Osteocyte (in vitro differentiated cells): ENCODE measurements at regions not wholly inside any gene's neighbourhood (a gene's known extent, or its start where the extent isn't known, plus 50 kb on each side); places are given as distances from the start of the nearest gene placed in this dataset.

ENCODE experiments used
- DNase-seq: peaks from one replicate; pipeline ENCODE4 v3.0.0; 2021; ENCODE audit warnings: mixed read lengths; ENCODE audit not compliant: unreplicated experiment; ENCODE audit errors: extremely low spot score
- H3K27ac Mint-ChIP-seq: one replicate; pipeline ENCODE4 v1.8.0; 2021; ENCODE audit warnings: mild to moderate bottlenecking, mixed read lengths; ENCODE audit not compliant: unreplicated experiment
- H3K27me3 Mint-ChIP-seq: one replicate; pipeline ENCODE4 v1.8.0; 2021; ENCODE audit warnings: mixed read lengths; ENCODE audit not compliant: unreplicated experiment
- H3K36me3 Mint-ChIP-seq: one replicate; pipeline ENCODE4 v1.8.0; 2021; ENCODE audit warnings: mixed read lengths; ENCODE audit not compliant: unreplicated experiment
- H3K4me1 Mint-ChIP-seq: one replicate; pipeline ENCODE4 v1.8.0; 2021; ENCODE audit warnings: mixed read lengths; ENCODE audit not compliant: unreplicated experiment
- H3K4me3 Mint-ChIP-seq: one replicate; pipeline ENCODE4 v1.8.0; 2021; ENCODE audit warnings: mild to moderate bottlenecking, moderate library complexity, mixed read lengths; ENCODE audit not compliant: unreplicated experiment
- H3K9me3 Mint-ChIP-seq: one replicate; pipeline ENCODE4 v1.8.0; 2021; ENCODE audit warnings: mixed read lengths; ENCODE audit not compliant: unreplicated experiment
- TF ChIP-seq, protein P1 (sequence below): fragments of 200-600 bp; sonication (generic); IDR thresholded peaks from 2 replicates; pipeline ENCODE4 v1.5.0; 2021; ENCODE audit warnings: antibody characterized with exemption, mild to moderate bottlenecking, moderate library complexity

DNA sequence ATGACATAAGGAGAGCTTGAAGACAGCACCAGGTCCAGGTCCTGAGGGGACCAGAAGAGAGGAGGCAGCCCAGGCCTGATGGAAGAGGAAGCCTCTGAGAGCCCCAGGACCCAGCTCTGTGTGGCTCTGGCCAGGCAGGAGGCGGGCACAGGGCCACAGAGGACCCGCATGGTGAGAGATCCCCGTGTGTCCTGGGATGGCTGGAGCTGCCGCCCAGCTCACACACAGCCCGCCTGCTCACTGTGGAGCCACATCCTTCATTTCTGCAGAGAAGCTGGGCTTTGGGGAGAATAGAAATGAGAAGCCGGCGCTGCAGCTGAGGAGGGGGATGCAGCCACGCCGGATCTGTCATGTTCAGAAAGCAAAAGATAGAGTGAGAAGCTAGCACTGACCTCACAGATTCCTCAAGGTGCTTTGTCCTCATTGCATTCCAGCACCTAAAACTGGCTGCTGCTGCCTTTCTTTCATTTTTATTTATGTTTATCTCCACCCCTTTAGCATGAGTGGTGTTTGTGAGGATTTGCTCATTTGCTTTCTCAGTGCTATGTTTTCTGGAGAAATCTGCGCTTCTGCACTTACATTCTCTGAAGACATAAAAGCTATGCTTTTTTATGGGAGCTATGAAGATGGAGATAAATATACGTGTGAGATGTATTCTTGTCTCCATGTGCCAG, 307.6 kb upstream of the MYT1L start:
- no peak for DNase-seq
- TF ChIP-seq, protein P1, sequence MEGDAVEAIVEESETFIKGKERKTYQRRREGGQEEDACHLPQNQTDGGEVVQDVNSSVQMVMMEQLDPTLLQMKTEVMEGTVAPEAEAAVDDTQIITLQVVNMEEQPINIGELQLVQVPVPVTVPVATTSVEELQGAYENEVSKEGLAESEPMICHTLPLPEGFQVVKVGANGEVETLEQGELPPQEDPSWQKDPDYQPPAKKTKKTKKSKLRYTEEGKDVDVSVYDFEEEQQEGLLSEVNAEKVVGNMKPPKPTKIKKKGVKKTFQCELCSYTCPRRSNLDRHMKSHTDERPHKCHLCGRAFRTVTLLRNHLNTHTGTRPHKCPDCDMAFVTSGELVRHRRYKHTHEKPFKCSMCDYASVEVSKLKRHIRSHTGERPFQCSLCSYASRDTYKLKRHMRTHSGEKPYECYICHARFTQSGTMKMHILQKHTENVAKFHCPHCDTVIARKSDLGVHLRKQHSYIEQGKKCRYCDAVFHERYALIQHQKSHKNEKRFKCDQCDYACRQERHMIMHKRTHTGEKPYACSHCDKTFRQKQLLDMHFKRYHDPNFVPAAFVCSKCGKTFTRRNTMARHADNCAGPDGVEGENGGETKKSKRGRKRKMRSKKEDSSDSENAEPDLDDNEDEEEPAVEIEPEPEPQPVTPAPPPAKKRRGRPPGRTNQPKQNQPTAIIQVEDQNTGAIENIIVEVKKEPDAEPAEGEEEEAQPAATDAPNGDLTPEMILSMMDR: no peak
- Mint-ChIP-seq H3K27me3 (no peaks in the 10 kb centered on the region), H3K4me3 (no peak overlapping the region), H3K9me3 (peaks cover 6% of the 10 kb centered on the region), H3K36me3 (no peaks in the 10 kb centered on the region), H3K4me1 (no peaks in the 10 kb centered on the region), H3K27ac (no peak overlapping the region)

DNA sequence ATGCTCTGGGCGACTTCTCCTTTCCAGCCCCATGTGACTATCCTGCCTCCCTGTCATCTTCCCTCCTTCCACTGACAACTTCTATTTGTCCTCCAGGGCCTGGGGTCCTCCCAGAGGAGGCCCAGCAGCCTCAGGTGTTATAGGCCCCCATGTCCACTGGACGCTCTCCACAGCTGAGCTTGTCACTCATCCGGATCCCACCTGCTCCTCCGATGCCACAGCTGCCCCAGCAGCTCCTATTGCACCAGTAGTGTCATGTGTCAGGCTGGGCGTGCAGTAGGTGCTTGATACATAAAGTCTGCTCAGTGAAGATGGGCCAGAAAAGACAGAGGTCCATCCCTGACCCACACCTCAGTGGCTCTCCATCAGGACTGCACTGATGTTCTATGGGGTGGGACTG, 305.7 kb upstream of the MYT1L start:
- Mint-ChIP-seq H3K27ac (no peak overlapping the region), H3K36me3 (no peaks in the 10 kb centered on the region), H3K9me3 (peaks cover 10% of the 10 kb centered on the region), H3K4me1 (no peaks in the 10 kb centered on the region), H3K27me3 (no peaks in the 10 kb centered on the region), H3K4me3 (no peak overlapping the region)
- DNase-seq: no peak
- TF ChIP-seq, protein P1: no peak

DNA sequence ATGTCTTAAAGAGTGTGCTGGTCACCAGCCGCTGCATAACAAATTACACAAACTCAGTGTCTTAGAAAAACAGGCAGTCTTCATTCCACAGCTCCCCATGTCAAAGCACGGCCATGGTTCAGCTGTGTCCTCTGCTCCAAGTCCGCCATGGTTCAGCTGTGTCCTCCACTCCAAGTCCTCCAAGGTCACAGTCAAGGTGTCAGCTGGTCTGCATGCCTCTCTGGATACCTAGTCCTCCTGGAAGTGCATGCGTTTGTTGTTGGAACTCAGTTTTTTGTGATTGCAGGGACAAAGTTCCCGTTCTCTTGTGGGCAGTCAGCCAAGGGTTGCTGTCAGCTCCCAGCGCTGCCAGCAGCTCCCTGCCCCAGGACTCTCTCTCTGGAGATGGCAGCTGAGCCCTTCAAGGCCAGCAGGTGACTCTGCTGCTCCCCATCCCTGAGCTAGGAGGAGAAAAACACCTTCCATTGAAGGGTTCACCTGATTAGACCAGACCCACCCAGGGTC, 304.0 kb upstream of the MYT1L start:
- Mint-ChIP-seq H3K4me1 (no peaks in the 10 kb centered on the region), H3K27ac (no peak overlapping the region), H3K4me3 (no peak overlapping the region)

DNA sequence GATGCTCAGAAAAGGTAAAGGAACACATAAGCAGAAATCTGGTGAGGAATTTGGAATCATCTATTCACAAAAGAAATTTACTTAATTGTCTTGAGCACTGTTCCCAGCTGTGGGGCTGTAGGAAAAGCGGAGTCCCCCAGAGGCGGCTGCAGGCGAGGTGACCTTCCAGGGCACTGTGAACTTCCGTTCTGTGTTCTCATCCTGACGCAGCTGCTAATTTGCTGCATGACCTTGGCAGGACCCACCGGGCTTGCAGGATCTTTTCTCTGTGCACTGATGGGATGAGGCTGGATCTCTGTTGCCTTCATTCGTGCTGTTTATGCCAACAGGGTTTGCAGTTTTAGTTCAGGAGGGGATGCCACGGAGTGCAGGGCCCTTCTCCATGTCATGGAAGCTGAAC, 301.9 kb upstream of the MYT1L start:
- no peaks in the 10 kb centered on the region for H3K4me1 Mint-ChIP-seq
- no peak for DNase-seq
- H3K9me3 Mint-ChIP-seq: peaks cover 20% of the 10 kb centered on the region
- no peaks in the 10 kb centered on the region for H3K36me3 Mint-ChIP-seq
- no peak overlapping the region for H3K27ac Mint-ChIP-seq
- no peaks in the 10 kb centered on the region for H3K27me3 Mint-ChIP-seq
- TF ChIP-seq, protein P1: no peak
- H3K4me3 Mint-ChIP-seq: no peak overlapping the region

More for the DNA sequence above, 304.0 kb upstream of the MYT1L start:
- peaks cover 18% of the 10 kb centered on the region for H3K9me3 Mint-ChIP-seq
- TF ChIP-seq, protein P1: no peak
- H3K27me3 Mint-ChIP-seq: no peaks in the 10 kb centered on the region
- H3K36me3 Mint-ChIP-seq: no peaks in the 10 kb centered on the region
- no peak for DNase-seq

DNA sequence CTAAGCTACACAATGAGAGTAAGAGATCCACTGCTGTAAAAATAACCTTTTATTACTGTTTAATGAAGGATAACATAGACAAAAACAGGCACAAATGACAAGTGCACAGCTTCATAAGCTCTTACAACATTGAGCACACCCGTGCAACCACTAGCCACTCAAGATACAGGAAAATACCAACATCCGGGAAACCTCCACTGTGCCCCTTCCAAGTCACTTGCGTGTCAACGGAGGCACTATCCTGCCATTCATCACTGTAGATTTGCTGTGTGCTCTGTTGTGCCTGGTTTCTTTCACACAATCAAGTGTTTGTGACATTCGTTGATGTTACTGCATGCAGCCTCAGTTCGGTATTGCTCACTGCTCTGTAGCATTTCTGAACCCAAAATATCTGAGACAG, 292.9 kb upstream of the MYT1L start:
- Mint-ChIP-seq H3K27ac (no peak overlapping the region), H3K4me3 (no peak overlapping the region), H3K9me3 (peaks cover 6% of the 10 kb centered on the region), H3K4me1 (no peaks in the 10 kb centered on the region), H3K27me3 (no peaks in the 10 kb centered on the region), H3K36me3 (no peaks in the 10 kb centered on the region)
- no peak for DNase-seq
- TF ChIP-seq, protein P1: no peak
